HCT116 (cell line): ENCODE measurements at regions not wholly inside any gene's neighbourhood (a gene's known extent, or its start where the extent isn't known, plus 50 kb on each side); places are given as distances from the start of the nearest gene placed in this dataset.

Source experiments
- ATAC-seq: fragments of 200-7000 bp; cut with Tn5 transposase; 2 replicates; pipeline ENCODE4 v1.9.1; 2020; ENCODE audit warnings: mild to moderate bottlenecking, moderate library complexity
- BruUV-seq: library from RNA; stranded (reverse); fragments of 400-500 nt; replicated peaks from 2 replicates; lab custom pipeline; 2021; lab: Mats Ljungman, UMichigan
- CTCF ChIA-PET: fragments of 300-600 bp; sonication (Branson Sonifier 250); formaldehyde crosslinking; loops from one replicate; lab custom pipeline; 2021; ENCODE audit warnings: antibody characterized with exemption; lab: Charles Lee
- POLR2A ChIA-PET: fragments of 300-600, 350-600 bp; sonication (Branson Sonifier 250); formaldehyde crosslinking; loops from one replicate; lab custom pipeline; 2021; ENCODE audit warnings: antibody characterized with exemption; lab: Charles Lee
- RAD21 ChIA-PET, 2 experiments: fragments of 300-600 bp; sonication (Branson Sonifier 250); formaldehyde crosslinking; loops; one replicate each; lab custom pipeline; 2023; ENCODE audit warnings: low total read pairs in 2 of 2; ENCODE audit not compliant: uncharacterized antibody in 2 of 2, unreplicated experiment in 2 of 2, low non-redundant PET in 1 of 2; lab: Charles Lee
- DNase-seq: peaks from one replicate; pipeline ENCODE4 v3.0.0-alpha.2; 2010; ENCODE audit warnings: low read depth, low spot score
- H2AFZ ChIP-seq: fragments of 200-600 bp; shearing (Covaris generic), sonication (generic); 2 replicates; pipeline ENCODE4 v1.6.1; 2017; ENCODE audit warnings: low read depth, mixed run types, mixed read lengths, antibody characterized with exemption, low read length; ENCODE audit not compliant: poor library complexity, severe bottlenecking
- H3K27ac ChIP-seq: 2 replicates; pipeline ENCODE4 v1.5.1; 2012; ENCODE audit warnings: low read depth, low read length
- H3K27me3 ChIP-seq: fragments of 200-600 bp; sonication (generic); 2 replicates; pipeline ENCODE4 v1.6.1; 2016; ENCODE audit warnings: mixed run types, low read length, mixed read lengths; ENCODE audit not compliant: insufficient read depth
- H3K36me3 ChIP-seq, 2 experiments: fragments of 200-500 bp in 1 of 2; fragments of 200-600 bp in 1 of 2; sonication (Bioruptor generic) in 1 of 2; sonication (generic) in 1 of 2; 2 replicates each; pipeline versions ENCODE4 v1.5.1 to v1.6.1; 2014 to 2016; ENCODE audit warnings: low read length in 2 of 2, inconsistent platforms in 1 of 2, mixed read lengths in 1 of 2, mixed run types in 1 of 2; ENCODE audit not compliant: insufficient read depth in 2 of 2, control insufficient read depth in 1 of 2
- H3K4me1 ChIP-seq, 2 experiments: fragments of 200-600 bp in 1 of 2; sonication (generic) in 1 of 2; 2 replicates each; pipeline versions ENCODE4 v1.5.1 to v1.6.1; 2012 to 2017; ENCODE audit warnings: low read length in 2 of 2, inconsistent platforms in 1 of 2, mild to moderate bottlenecking in 1 of 2, mixed read lengths in 1 of 2, mixed run types in 1 of 2, moderate library complexity in 1 of 2; ENCODE audit not compliant: insufficient read depth in 2 of 2, control insufficient read depth in 1 of 2
- H3K4me2 ChIP-seq: fragments of 200-600 bp; sonication (generic); 2 replicates; pipeline ENCODE4 v1.6.1; 2017; ENCODE audit warnings: mixed run types, low read length, mixed read lengths
- H3K4me3 ChIP-seq, 2 experiments: fragments of 200-600 bp in 1 of 2; sonication (generic) in 1 of 2; replicated peaks in 1 of 2; 2 replicates each; pipeline ENCODE4 v1.5.1; 2011 to 2016; ENCODE audit warnings: low read length in 2 of 2, control low read depth in 1 of 2, low read depth in 1 of 2, mild to moderate bottlenecking in 1 of 2, mixed read lengths in 1 of 2, mixed run types in 1 of 2
- H3K79me2 ChIP-seq: fragments of 200-600 bp; sonication (generic); 2 replicates; pipeline ENCODE4 v1.6.1; 2017; ENCODE audit warnings: mild to moderate bottlenecking, mixed run types, low read length, moderate library complexity, mixed read lengths; ENCODE audit not compliant: insufficient read depth
- H3K9ac ChIP-seq: fragments of 200-600 bp; sonication (generic); 2 replicates; pipeline ENCODE4 v1.6.1; 2016; ENCODE audit warnings: low read length, mixed read lengths
- H3K9me2 ChIP-seq: fragments of 200-600 bp; sonication (generic), shearing (Covaris generic); 2 replicates; pipeline ENCODE4 v1.6.1; 2017; ENCODE audit warnings: mixed run types, mild to moderate bottlenecking, moderate library complexity; ENCODE audit not compliant: insufficient read depth
- H3K9me3 ChIP-seq, 2 experiments: fragments of 200-500 bp in 1 of 2; fragments of 200-600 bp in 1 of 2; sonication (Bioruptor generic) in 1 of 2; sonication (generic) in 1 of 2; 2 replicates each; pipeline ENCODE4 v1.6.1; 2014 to 2017; ENCODE audit warnings: low read length in 2 of 2, mixed read lengths in 2 of 2, inconsistent platforms in 1 of 2, low read depth in 1 of 2, mild to moderate bottlenecking in 1 of 2, mixed run types in 1 of 2, moderate library complexity in 1 of 2; ENCODE audit not compliant: control insufficient read depth in 1 of 2, insufficient read depth in 1 of 2
- H4K20me1 ChIP-seq: fragments of 200-600 bp; sonication (generic), shearing (Covaris generic); 2 replicates; pipeline ENCODE4 v1.6.1; 2017; ENCODE audit warnings: mixed run types, mild to moderate bottlenecking, moderate library complexity; ENCODE audit not compliant: insufficient read depth
- CBX3 ChIP-seq: IDR thresholded peaks from 2 replicates; pipeline ENCODE4 v1.6.1; 2012; ENCODE audit warnings: low read depth
- CEBPB ChIP-seq: IDR thresholded peaks from 2 replicates; pipeline ENCODE4 v1.6.1; 2012; ENCODE audit warnings: low read depth
- CTCF ChIP-seq, 3 experiments: fragments of 200-600 bp in 1 of 3; sonication (generic) in 1 of 3; IDR thresholded peaks in 2 of 3; conservative IDR thresholded peaks in 1 of 3; 2 replicates each; pipeline ENCODE4 v1.5.1; 2012 to 2017; ENCODE audit warnings: low read depth in 2 of 3, low read length in 2 of 3, antibody characterized with exemption in 1 of 3, borderline replicate concordance in 1 of 3, control low read depth in 1 of 3, mild to moderate bottlenecking in 1 of 3, mixed read lengths in 1 of 3, mixed run types in 1 of 3, moderate library complexity in 1 of 3; ENCODE audit not compliant: insufficient read depth in 1 of 3
- EGR1 ChIP-seq: IDR thresholded peaks from 2 replicates; pipeline ENCODE4 v1.6.1; 2012; ENCODE audit warnings: low read depth
- ELF1 ChIP-seq: IDR thresholded peaks from 2 replicates; pipeline ENCODE4 v1.6.1; 2012; ENCODE audit warnings: low read depth, borderline replicate concordance
- EZH2 ChIP-seq: fragments of 200-600 bp; sonication (generic); IDR thresholded peaks from 2 replicates; pipeline ENCODE4 v1.6.1; 2017; ENCODE audit warnings: antibody characterized with exemption, mixed run types
- EZH2phosphoT487 ChIP-seq: fragments of 200-600 bp; IDR thresholded peaks from 2 replicates; pipeline ENCODE4 v1.6.1; 2018; ENCODE audit warnings: antibody characterized with exemption, borderline replicate concordance
- FOSL1 ChIP-seq: IDR thresholded peaks from 2 replicates; pipeline ENCODE4 v1.6.1; 2012; ENCODE audit warnings: low read depth
- JUND ChIP-seq: IDR thresholded peaks from 2 replicates; pipeline ENCODE4 v1.6.1; 2012
- POLR2A ChIP-seq: IDR thresholded peaks from 2 replicates; pipeline ENCODE4 v1.7.0; 2011; ENCODE audit warnings: borderline replicate concordance; ENCODE audit not compliant: insufficient read depth, insufficient read length; ENCODE audit errors: extremely low read depth
- POLR2AphosphoS5 ChIP-seq: IDR thresholded peaks from 2 replicates; pipeline ENCODE4 v1.6.1; 2011; ENCODE audit warnings: mild to moderate bottlenecking, low read depth, low read length, moderate library complexity
- SIN3A ChIP-seq: IDR thresholded peaks from 2 replicates; pipeline ENCODE4 v1.6.1; 2012; ENCODE audit warnings: low read depth
- SP1 ChIP-seq: IDR thresholded peaks from 2 replicates; pipeline ENCODE4 v1.6.1; 2012; ENCODE audit warnings: low read depth
- SRF ChIP-seq: IDR thresholded peaks from 2 replicates; pipeline ENCODE4 v1.6.1; 2012; ENCODE audit warnings: low read depth
- TCF7L2 ChIP-seq: IDR thresholded peaks from 2 replicates; pipeline ENCODE4 v1.7.0; 2011; ENCODE audit warnings: borderline replicate concordance, inconsistent platforms; ENCODE audit not compliant: insufficient read depth, insufficient read length; ENCODE audit errors: extremely low read depth
- ZFX ChIP-seq: fragments of 450-650 bp; IDR thresholded peaks from 2 replicates; pipeline ENCODE4 v1.6.1; 2017
- ZNF274 ChIP-seq: fragments of 200-500 bp; sonication (Bioruptor generic); IDR thresholded peaks from 2 replicates; pipeline ENCODE4 v1.6.1; 2014; ENCODE audit warnings: mild to moderate bottlenecking, low read depth, low read length, inconsistent platforms
- intact Hi-C: fragments of 100-400 bp; cut with micrococcal nuclease; formaldehyde crosslinking; loops from 2 replicates; pipeline ENCODE4 v1.10.0; 2022
- TF ChIP-seq, protein P1 (sequence below): IDR thresholded peaks from 2 replicates; pipeline ENCODE4 v1.6.1; 2011; ENCODE audit warnings: mild to moderate bottlenecking, low read length, moderate library complexity; ENCODE audit not compliant: insufficient replicate concordance; ENCODE audit errors: extremely low read depth
- TF ChIP-seq, protein P2 (sequence below): IDR thresholded peaks from 2 replicates; pipeline ENCODE4 v1.6.1; 2012
- TF ChIP-seq, protein P3 (sequence below): IDR thresholded peaks from 2 replicates; pipeline ENCODE4 v1.6.1; 2012

- TF ChIP-seq CTCF (IDR thresholded peaks at IDR 0.05 in 2 of 3, conservative IDR thresholded peaks at IDR 0.05 in 1 of 3; ENCODE audit: borderline replicate concordance in 1 of 3, insufficient read depth in 1 of 3, low read depth in 2 of 3, low read length in 2 of 3): no peak
- no peak for TF ChIP-seq SIN3A
- TF ChIP-seq CEBPB: no peak
- TF ChIP-seq EZH2: no peak
- TF ChIP-seq POLR2A: no peak
- TF ChIP-seq ZFX: no peak
- TF ChIP-seq, all 23 proteins: peak for 0
These were observed 495.2 kb upstream of the EPHA6 start (continued) for GRCh38 chr3:96319166-96319565.

- Histone ChIP-seq H3K4me3 (no peak overlapping the region), H3K9me2 (no peaks in the 10 kb centered on the region), H4K20me1 (no peaks in the 10 kb centered on the region), H3K27ac (no peak overlapping the region), H3K79me2 (no peaks in the 10 kb centered on the region), H3K36me3 (no peaks in the 10 kb centered on the region), H3K27me3 (no peaks in the 10 kb centered on the region), H2AFZ (no peak overlapping the region), H3K9ac (no peak overlapping the region), H3K4me1 (no peaks in the 10 kb centered on the region), H3K9me3 (peaks cover under 1 to 9% of the 10 kb centered on the region in 2 experiments; a peak in 2 of 4 replicates), H3K4me2 (no peak overlapping the region)
- ChIA-PET POLR2A (no interaction called here), RAD21 (no interaction called here), CTCF (no interaction called here)
- no TSS peak for BruUV-seq
- DNase-seq (no peak), ATAC-seq (no peak)
- intact Hi-C loops: no loop called here
- TF ChIP-seq ZFX: no peak
- TF ChIP-seq ZNF274: no peak
- no peak for TF ChIP-seq CTCF (IDR thresholded peaks at IDR 0.05 in 2 of 3, conservative IDR thresholded peaks at IDR 0.05 in 1 of 3; ENCODE audit: borderline replicate concordance in 1 of 3, insufficient read depth in 1 of 3, low read depth in 2 of 3, low read length in 2 of 3)
- TF ChIP-seq EZH2: no peak
- TF ChIP-seq POLR2AphosphoS5: no peak
- TF ChIP-seq TCF7L2: no peak
- no peak for TF ChIP-seq EGR1
- TF ChIP-seq SRF: no peak
- TF ChIP-seq CBX3: no peak
- TF ChIP-seq, protein P1, sequence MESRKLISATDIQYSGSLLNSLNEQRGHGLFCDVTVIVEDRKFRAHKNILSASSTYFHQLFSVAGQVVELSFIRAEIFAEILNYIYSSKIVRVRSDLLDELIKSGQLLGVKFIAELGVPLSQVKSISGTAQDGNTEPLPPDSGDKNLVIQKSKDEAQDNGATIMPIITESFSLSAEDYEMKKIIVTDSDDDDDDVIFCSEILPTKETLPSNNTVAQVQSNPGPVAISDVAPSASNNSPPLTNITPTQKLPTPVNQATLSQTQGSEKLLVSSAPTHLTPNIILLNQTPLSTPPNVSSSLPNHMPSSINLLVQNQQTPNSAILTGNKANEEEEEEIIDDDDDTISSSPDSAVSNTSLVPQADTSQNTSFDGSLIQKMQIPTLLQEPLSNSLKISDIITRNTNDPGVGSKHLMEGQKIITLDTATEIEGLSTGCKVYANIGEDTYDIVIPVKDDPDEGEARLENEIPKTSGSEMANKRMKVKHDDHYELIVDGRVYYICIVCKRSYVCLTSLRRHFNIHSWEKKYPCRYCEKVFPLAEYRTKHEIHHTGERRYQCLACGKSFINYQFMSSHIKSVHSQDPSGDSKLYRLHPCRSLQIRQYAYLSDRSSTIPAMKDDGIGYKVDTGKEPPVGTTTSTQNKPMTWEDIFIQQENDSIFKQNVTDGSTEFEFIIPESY: no peak
- no peak for TF ChIP-seq POLR2A
- no peak for TF ChIP-seq FOSL1
- no peak for TF ChIP-seq CEBPB
- TF ChIP-seq, protein P2, sequence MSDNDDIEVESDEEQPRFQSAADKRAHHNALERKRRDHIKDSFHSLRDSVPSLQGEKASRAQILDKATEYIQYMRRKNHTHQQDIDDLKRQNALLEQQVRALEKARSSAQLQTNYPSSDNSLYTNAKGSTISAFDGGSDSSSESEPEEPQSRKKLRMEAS: no peak
- TF ChIP-seq SP1: no peak
- TF ChIP-seq, protein P3, sequence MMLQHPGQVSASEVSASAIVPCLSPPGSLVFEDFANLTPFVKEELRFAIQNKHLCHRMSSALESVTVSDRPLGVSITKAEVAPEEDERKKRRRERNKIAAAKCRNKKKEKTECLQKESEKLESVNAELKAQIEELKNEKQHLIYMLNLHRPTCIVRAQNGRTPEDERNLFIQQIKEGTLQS: no peak
- TF ChIP-seq JUND: no peak
- TF ChIP-seq ELF1: no peak
- no peak for TF ChIP-seq SIN3A
- no peak for TF ChIP-seq EZH2phosphoT487
These were observed 490.3 kb upstream of the EPHA6 start for GRCh38 chr3:96324087-96324486.
